ENCODE measurements at regions not wholly inside any gene's neighbourhood (a gene's known extent, or its start where the extent isn't known, plus 50 kb on each side); places are given as distances from the start of the nearest gene placed in this dataset.

- TF ChIP-seq CTCF (IDR thresholded peaks at IDR 0.05 in 2 of 3, conservative IDR thresholded peaks at IDR 0.05 in 1 of 3; ENCODE audit: control insufficient read depth in 2 of 3, extremely low read depth in 1 of 3, insufficient read depth in 1 of 3, low read depth in 3 of 3, low read length in 3 of 3) (no peak), POLR2A (IDR thresholded peaks at IDR 0.05; ENCODE audit: low read depth, low read length) (no peak), ZNF274 (IDR thresholded peaks at IDR 0.05; ENCODE audit: insufficient read depth, insufficient read length) (no peak)
Observed at GRCh38 chr9:752201-752600, 89.3 kb upstream of the DMRT1 start.

Data from GM12878 (cell line).